MCF 10A (cell line): ENCODE measurements at regions not wholly inside any gene's neighbourhood (a gene's known extent, or its start where the extent isn't known, plus 50 kb on each side); places are given as distances from the start of the nearest gene placed in this dataset.

Experiments used
- BruUV-seq: library from RNA; stranded (reverse); fragments of 400-500 nt; replicated peaks from 2 replicates; lab custom pipeline; 2021; lab: Mats Ljungman, UMichigan
- CTCF ChIA-PET: fragments of 300-600 bp; sonication (Branson Sonifier 250); formaldehyde crosslinking; extraction: SDS; loops from one replicate; lab custom pipeline; 2021; ENCODE audit warnings: antibody characterized with exemption, inconsistent platforms; lab: Yijun Ruan, JAX
- POLR2A ChIA-PET: fragments of 300-600, 350-650 bp; sonication (Branson Sonifier 250); formaldehyde crosslinking; extraction: SDS; loops from one replicate; lab custom pipeline; 2020; ENCODE audit warnings: antibody characterized with exemption, inconsistent platforms; lab: Yijun Ruan, JAX
- DNase-seq: peaks from one replicate; pipeline ENCODE4 v3.0.0-alpha.2; 2018; ENCODE audit not compliant: unreplicated experiment
- H3K27ac Mint-ChIP-seq: one replicate; pipeline ENCODE4 v1.8.0; 2022; ENCODE audit warnings: mild to moderate bottlenecking, low read depth, mixed read lengths; ENCODE audit not compliant: unreplicated experiment
- H3K27me3 Mint-ChIP-seq: one replicate; pipeline ENCODE4 v1.8.0; 2022; ENCODE audit warnings: mixed read lengths; ENCODE audit not compliant: insufficient read depth, unreplicated experiment
- H3K36me3 Mint-ChIP-seq: one replicate; pipeline ENCODE4 v1.8.0; 2022; ENCODE audit warnings: mild to moderate bottlenecking, moderate library complexity, mixed read lengths; ENCODE audit not compliant: insufficient read depth, unreplicated experiment
- H3K4me1 Mint-ChIP-seq: one replicate; pipeline ENCODE4 v1.8.0; 2022; ENCODE audit warnings: mixed read lengths; ENCODE audit not compliant: insufficient read depth, unreplicated experiment
- H3K4me3 Mint-ChIP-seq: one replicate; pipeline ENCODE4 v1.8.0; 2022; ENCODE audit warnings: mild to moderate bottlenecking, moderate library complexity, mixed read lengths; ENCODE audit not compliant: unreplicated experiment
- H3K9me3 Mint-ChIP-seq: one replicate; pipeline ENCODE4 v1.8.0; 2022; ENCODE audit warnings: mixed read lengths; ENCODE audit not compliant: unreplicated experiment
- intact Hi-C: fragments of 100-400 bp; cut with micrococcal nuclease; formaldehyde crosslinking; loops from 2 replicates; pipeline ENCODE4 v1.14.1; 2022
- TF ChIP-seq, protein P1 (sequence below): fragments of 200-600 bp; IDR thresholded peaks from one replicate; pipeline ENCODE4 v1.8.0; 2022; ENCODE audit warnings: antibody characterized with exemption, mild to moderate bottlenecking; ENCODE audit not compliant: unreplicated experiment

DNA sequence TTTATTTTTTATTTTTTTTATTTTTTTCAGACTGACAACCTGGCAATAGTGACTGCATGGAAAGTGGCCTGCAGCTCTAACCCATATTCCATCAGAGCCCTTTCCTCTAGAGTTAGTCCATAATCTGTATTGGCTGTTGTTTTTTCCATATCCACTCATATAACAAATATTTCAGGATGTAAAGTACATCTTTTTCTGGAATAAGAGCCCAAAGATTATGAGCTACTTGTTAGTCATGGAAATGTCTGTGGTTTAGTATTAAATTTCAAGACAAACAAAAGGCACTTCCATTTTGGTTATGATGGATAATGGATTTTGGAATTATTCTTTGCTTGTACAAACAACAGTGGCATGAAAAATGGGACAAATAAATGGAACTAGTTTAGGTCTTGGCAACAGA, 296.0 kb upstream of the HS3ST1 start:
- ChIA-PET POLR2A (interaction anchor here (0.7 kb wide), 1 partner anchor 966 kb away, joined by 3 read pairs; no protein-coding TSS in a partner anchor), CTCF (no interaction called here)
- Mint-ChIP-seq H3K4me1 (peaks cover 6% of the 10 kb centered on the region), H3K27ac (no peak overlapping the region), H3K4me3 (no peak overlapping the region), H3K9me3 (no peaks in the 10 kb centered on the region), H3K27me3 (no peaks in the 10 kb centered on the region), H3K36me3 (no peaks in the 10 kb centered on the region)
- no TSS peak for BruUV-seq
- intact Hi-C loops: no loop called here
- TF ChIP-seq, protein P1, sequence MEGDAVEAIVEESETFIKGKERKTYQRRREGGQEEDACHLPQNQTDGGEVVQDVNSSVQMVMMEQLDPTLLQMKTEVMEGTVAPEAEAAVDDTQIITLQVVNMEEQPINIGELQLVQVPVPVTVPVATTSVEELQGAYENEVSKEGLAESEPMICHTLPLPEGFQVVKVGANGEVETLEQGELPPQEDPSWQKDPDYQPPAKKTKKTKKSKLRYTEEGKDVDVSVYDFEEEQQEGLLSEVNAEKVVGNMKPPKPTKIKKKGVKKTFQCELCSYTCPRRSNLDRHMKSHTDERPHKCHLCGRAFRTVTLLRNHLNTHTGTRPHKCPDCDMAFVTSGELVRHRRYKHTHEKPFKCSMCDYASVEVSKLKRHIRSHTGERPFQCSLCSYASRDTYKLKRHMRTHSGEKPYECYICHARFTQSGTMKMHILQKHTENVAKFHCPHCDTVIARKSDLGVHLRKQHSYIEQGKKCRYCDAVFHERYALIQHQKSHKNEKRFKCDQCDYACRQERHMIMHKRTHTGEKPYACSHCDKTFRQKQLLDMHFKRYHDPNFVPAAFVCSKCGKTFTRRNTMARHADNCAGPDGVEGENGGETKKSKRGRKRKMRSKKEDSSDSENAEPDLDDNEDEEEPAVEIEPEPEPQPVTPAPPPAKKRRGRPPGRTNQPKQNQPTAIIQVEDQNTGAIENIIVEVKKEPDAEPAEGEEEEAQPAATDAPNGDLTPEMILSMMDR: no peak
- DNase-seq: peak; percentile 35

DNA sequence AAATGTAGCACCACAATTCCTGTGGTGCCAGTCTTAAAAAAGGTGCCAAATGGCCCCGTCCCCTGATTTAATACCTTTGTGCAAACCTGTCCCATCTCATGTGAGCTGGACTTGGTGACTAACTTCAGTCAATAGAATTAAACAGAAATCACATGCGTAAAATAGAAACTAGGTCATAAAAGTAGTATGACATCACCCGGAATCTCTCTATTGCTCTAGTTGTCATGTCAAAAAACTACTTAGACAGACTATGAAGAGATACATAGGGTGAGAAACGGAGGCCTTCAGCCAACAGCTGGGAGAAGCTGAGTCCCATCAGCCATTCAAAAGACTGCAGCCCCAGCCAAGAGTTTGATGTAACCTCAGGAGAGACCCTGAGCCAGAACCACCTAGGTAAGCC, 293.5 kb upstream of the HS3ST1 start:
- H3K9me3 Mint-ChIP-seq: no peaks in the 10 kb centered on the region
- intact Hi-C loops: no loop called here

DNA sequence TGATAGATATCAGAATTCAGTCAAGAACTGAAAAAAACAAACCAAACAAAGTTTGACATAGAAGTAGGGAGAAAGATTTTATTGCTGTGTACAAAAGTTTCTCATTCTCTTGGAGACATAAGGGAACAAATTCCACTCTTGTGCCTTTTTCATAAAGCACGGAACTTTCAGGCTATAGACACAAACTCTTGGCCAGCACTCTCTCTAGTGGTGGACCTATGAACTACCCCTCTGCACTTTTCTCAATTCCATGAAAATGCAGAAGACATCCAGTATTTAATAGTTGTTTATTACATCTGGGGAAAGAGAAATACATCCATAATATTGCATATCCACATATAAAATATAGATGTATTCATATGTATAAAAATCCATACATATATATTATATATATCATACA, 291.6 kb upstream of the HS3ST1 start:
- H3K4me1 Mint-ChIP-seq: no peaks in the 10 kb centered on the region
- no peaks in the 10 kb centered on the region for H3K9me3 Mint-ChIP-seq
- H3K36me3 Mint-ChIP-seq: no peaks in the 10 kb centered on the region
- ChIA-PET POLR2A (interaction anchor here (0.8 kb wide), 1 partner anchor 291 kb away, joined by 3 read pairs; no protein-coding TSS in a partner anchor), CTCF (interaction anchor here (0.8 to 1.8 kb wide), 13 partner anchors 10 to 1140 kb away, joined by 3 to 15 read pairs (median 4); partner anchors contain the start of gene HS3ST1)
- intact Hi-C loops: loop anchor here (1.0 kb wide), 3 partner anchors 291 to 1166 kb away; no protein-coding TSS in a partner anchor
- peak; percentile 63 for DNase-seq
- H3K4me3 Mint-ChIP-seq: no peak overlapping the region
- TF ChIP-seq, protein P1: peak; percentile 82
- H3K27me3 Mint-ChIP-seq: no peaks in the 10 kb centered on the region
- no peak overlapping the region for H3K27ac Mint-ChIP-seq
- no TSS peak for BruUV-seq

More for the DNA sequence above, 293.5 kb upstream of the HS3ST1 start:
- TF ChIP-seq, protein P1: no peak
- ChIA-PET CTCF (interaction anchor here (0.6 to 1.7 kb wide), 8 partner anchors 12 to 1169 kb away, joined by 3 to 9 read pairs (median 4); no protein-coding TSS in a partner anchor), POLR2A (no interaction called here)
- BruUV-seq: no TSS peak
- Mint-ChIP-seq H3K4me1 (no peaks in the 10 kb centered on the region), H3K36me3 (no peaks in the 10 kb centered on the region), H3K27ac (no peak overlapping the region), H3K27me3 (no peaks in the 10 kb centered on the region), H3K4me3 (no peak overlapping the region)
- DNase-seq: no peak

DNA sequence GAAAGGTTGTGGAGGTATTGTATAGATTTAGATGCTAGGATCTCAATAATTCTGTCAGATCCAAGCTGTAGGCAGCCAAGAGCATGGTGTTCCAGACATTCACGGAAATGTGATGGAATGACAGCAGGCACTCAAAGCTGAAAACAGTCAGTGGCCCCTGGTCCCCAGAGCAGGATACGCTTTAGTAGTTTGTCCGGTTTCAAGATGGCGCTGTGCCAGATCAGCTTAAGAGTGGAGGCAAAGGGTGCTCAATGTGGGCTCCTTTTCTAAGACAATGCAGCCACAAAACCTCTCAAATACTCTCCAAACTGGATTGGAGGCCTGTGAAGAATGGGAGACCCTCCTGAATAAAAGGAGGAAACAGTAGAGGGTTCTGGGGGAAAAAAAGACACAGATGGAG, 291.2 kb upstream of the HS3ST1 start:
- intact Hi-C loops: loop anchor here (1.0 kb wide), 3 partner anchors 291 to 1166 kb away; no protein-coding TSS in a partner anchor
- no peaks in the 10 kb centered on the region for H3K9me3 Mint-ChIP-seq
- TF ChIP-seq, protein P1: no peak
- H3K4me1 Mint-ChIP-seq: no peaks in the 10 kb centered on the region
- no peak overlapping the region for H3K4me3 Mint-ChIP-seq
- H3K27ac Mint-ChIP-seq: no peak overlapping the region
- H3K27me3 Mint-ChIP-seq: no peaks in the 10 kb centered on the region
- no peaks in the 10 kb centered on the region for H3K36me3 Mint-ChIP-seq
- POLR2A ChIA-PET: interaction anchor here (0.7 to 0.8 kb wide), 2 partner anchors 290 to 1862 kb away, joined by 3 to 5 read pairs; no protein-coding TSS in a partner anchor
- no peak for DNase-seq
- CTCF ChIA-PET: interaction anchor here (0.5 to 1.8 kb wide), 22 partner anchors 9 to 1164 kb away, joined by 3 to 15 read pairs (median 4); partner anchors contain the start of gene HS3ST1
- no TSS peak for BruUV-seq
